ENCODE measurements at regions not wholly inside any gene's neighbourhood (a gene's known extent, or its start where the extent isn't known, plus 50 kb on each side); places are given as distances from the start of the nearest gene placed in this dataset.

DNA sequence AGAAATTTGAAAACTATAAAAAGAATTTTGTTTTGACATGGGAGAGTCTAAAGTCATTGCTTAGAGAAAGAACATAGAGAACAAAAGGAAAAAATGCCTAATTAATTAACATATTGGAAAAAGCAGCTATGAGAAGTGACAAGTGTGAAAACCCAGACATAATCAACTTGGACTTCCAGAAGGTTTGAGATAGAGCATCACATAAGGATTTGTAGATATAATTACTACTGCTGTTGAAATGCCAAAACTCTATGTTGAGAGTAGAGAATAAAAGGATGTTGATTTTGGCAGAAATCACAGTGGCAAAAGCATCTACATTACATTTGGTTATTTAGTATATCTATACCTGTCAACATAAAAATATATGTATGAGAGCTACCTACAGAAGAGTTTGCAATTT is 135.1 kb downstream of the SLC41A2 start:
- TF ChIP-seq POLR2AphosphoS5 (IDR thresholded peaks at IDR 0.05; ENCODE audit: low read depth) (no peak), EZH2phosphoT487 (IDR thresholded peaks at IDR 0.05; ENCODE audit: unreplicated experiment) (no peak), EZH2 (IDR thresholded peaks at IDR 0.05; ENCODE audit: low read depth, unreplicated experiment) (no peak), ZNF331 (CRISPR knock-in tag; IDR thresholded peaks at IDR 0.05; ENCODE audit: low read depth) (no peak), CREB1 (CRISPR knock-in tag; IDR thresholded peaks at IDR 0.05; ENCODE audit: low read depth) (no peak), STAT1 (IDR thresholded peaks at IDR 0.05; ENCODE audit: unreplicated experiment) (no peak), JUNB (IDR thresholded peaks at IDR 0.05; ENCODE audit: unreplicated experiment) (no peak), NANOG (IDR thresholded peaks at IDR 0.05; ENCODE audit: borderline replicate concordance) (no peak), ZNF114 (CRISPR knock-in tag; IDR thresholded peaks at IDR 0.05) (no peak)
- TF ChIP-seq, protein P1, sequence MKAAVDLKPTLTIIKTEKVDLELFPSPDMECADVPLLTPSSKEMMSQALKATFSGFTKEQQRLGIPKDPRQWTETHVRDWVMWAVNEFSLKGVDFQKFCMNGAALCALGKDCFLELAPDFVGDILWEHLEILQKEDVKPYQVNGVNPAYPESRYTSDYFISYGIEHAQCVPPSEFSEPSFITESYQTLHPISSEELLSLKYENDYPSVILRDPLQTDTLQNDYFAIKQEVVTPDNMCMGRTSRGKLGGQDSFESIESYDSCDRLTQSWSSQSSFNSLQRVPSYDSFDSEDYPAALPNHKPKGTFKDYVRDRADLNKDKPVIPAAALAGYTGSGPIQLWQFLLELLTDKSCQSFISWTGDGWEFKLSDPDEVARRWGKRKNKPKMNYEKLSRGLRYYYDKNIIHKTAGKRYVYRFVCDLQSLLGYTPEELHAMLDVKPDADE (IDR thresholded peaks at IDR 0.05): no peak
- TF ChIP-seq, protein P2, sequence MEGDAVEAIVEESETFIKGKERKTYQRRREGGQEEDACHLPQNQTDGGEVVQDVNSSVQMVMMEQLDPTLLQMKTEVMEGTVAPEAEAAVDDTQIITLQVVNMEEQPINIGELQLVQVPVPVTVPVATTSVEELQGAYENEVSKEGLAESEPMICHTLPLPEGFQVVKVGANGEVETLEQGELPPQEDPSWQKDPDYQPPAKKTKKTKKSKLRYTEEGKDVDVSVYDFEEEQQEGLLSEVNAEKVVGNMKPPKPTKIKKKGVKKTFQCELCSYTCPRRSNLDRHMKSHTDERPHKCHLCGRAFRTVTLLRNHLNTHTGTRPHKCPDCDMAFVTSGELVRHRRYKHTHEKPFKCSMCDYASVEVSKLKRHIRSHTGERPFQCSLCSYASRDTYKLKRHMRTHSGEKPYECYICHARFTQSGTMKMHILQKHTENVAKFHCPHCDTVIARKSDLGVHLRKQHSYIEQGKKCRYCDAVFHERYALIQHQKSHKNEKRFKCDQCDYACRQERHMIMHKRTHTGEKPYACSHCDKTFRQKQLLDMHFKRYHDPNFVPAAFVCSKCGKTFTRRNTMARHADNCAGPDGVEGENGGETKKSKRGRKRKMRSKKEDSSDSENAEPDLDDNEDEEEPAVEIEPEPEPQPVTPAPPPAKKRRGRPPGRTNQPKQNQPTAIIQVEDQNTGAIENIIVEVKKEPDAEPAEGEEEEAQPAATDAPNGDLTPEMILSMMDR (conservative IDR thresholded peaks at IDR 0.05; ENCODE audit: low read depth in 2 of 2): no peak
- TF ChIP-seq, protein P3, sequence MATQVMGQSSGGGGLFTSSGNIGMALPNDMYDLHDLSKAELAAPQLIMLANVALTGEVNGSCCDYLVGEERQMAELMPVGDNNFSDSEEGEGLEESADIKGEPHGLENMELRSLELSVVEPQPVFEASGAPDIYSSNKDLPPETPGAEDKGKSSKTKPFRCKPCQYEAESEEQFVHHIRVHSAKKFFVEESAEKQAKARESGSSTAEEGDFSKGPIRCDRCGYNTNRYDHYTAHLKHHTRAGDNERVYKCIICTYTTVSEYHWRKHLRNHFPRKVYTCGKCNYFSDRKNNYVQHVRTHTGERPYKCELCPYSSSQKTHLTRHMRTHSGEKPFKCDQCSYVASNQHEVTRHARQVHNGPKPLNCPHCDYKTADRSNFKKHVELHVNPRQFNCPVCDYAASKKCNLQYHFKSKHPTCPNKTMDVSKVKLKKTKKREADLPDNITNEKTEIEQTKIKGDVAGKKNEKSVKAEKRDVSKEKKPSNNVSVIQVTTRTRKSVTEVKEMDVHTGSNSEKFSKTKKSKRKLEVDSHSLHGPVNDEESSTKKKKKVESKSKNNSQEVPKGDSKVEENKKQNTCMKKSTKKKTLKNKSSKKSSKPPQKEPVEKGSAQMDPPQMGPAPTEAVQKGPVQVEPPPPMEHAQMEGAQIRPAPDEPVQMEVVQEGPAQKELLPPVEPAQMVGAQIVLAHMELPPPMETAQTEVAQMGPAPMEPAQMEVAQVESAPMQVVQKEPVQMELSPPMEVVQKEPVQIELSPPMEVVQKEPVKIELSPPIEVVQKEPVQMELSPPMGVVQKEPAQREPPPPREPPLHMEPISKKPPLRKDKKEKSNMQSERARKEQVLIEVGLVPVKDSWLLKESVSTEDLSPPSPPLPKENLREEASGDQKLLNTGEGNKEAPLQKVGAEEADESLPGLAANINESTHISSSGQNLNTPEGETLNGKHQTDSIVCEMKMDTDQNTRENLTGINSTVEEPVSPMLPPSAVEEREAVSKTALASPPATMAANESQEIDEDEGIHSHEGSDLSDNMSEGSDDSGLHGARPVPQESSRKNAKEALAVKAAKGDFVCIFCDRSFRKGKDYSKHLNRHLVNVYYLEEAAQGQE (IDR thresholded peaks at IDR 0.05; ENCODE audit: unreplicated experiment): no peak
- TF ChIP-seq, protein P4, sequence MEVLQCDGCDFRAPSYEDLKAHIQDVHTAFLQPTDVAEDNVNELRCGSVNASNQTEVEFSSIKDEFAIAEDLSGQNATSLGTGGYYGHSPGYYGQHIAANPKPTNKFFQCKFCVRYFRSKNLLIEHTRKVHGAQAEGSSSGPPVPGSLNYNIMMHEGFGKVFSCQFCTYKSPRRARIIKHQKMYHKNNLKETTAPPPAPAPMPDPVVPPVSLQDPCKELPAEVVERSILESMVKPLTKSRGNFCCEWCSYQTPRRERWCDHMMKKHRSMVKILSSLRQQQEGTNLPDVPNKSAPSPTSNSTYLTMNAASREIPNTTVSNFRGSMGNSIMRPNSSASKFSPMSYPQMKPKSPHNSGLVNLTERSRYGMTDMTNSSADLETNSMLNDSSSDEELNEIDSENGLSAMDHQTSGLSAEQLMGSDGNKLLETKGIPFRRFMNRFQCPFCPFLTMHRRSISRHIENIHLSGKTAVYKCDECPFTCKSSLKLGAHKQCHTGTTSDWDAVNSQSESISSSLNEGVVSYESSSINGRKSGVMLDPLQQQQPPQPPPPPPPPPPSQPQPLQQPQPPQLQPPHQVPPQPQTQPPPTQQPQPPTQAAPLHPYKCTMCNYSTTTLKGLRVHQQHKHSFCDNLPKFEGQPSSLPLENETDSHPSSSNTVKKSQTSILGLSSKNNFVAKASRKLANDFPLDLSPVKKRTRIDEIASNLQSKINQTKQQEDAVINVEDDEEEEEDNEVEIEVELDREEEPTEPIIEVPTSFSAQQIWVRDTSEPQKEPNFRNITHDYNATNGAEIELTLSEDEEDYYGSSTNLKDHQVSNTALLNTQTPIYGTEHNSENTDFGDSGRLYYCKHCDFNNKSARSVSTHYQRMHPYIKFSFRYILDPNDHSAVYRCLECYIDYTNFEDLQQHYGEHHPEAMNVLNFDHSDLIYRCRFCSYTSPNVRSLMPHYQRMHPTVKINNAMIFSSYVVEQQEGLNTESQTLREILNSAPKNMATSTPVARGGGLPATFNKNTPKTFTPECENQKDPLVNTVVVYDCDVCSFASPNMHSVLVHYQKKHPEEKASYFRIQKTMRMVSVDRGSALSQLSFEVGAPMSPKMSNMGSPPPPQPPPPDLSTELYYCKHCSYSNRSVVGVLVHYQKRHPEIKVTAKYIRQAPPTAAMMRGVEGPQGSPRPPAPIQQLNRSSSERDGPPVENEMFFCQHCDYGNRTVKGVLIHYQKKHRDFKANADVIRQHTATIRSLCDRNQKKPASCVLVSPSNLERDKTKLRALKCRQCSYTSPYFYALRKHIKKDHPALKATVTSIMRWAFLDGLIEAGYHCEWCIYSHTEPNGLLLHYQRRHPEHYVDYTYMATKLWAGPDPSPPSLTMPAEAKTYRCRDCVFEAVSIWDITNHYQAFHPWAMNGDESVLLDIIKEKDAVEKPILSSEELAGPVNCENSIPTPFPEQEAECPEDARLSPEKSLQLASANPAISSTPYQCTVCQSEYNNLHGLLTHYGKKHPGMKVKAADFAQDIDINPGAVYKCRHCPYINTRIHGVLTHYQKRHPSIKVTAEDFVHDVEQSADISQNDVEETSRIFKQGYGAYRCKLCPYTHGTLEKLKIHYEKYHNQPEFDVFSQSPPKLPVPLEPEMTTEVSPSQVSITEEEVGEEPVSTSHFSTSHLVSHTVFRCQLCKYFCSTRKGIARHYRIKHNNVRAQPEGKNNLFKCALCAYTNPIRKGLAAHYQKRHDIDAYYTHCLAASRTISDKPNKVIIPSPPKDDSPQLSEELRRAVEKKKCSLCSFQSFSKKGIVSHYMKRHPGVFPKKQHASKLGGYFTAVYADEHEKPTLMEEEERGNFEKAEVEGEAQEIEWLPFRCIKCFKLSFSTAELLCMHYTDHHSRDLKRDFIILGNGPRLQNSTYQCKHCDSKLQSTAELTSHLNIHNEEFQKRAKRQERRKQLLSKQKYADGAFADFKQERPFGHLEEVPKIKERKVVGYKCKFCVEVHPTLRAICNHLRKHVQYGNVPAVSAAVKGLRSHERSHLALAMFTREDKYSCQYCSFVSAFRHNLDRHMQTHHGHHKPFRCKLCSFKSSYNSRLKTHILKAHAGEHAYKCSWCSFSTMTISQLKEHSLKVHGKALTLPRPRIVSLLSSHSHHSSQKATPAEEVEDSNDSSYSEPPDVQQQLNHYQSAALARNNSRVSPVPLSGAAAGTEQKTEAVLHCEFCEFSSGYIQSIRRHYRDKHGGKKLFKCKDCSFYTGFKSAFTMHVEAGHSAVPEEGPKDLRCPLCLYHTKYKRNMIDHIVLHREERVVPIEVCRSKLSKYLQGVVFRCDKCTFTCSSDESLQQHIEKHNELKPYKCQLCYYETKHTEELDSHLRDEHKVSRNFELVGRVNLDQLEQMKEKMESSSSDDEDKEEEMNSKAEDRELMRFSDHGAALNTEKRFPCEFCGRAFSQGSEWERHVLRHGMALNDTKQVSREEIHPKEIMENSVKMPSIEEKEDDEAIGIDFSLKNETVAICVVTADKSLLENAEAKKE (CRISPR knock-in tag; IDR thresholded peaks at IDR 0.05): no peak

All from GM23338 (cell line).